ENCODE measurements at regions not wholly inside any gene's neighbourhood (a gene's known extent, or its start where the extent isn't known, plus 50 kb on each side); places are given as distances from the start of the nearest gene placed in this dataset.
"Not testable (repeated sequence)": the region's sequence is repeated elsewhere in the genome, so short reads cannot be mapped to it uniquely, and the experiment has no call there.

DNA sequence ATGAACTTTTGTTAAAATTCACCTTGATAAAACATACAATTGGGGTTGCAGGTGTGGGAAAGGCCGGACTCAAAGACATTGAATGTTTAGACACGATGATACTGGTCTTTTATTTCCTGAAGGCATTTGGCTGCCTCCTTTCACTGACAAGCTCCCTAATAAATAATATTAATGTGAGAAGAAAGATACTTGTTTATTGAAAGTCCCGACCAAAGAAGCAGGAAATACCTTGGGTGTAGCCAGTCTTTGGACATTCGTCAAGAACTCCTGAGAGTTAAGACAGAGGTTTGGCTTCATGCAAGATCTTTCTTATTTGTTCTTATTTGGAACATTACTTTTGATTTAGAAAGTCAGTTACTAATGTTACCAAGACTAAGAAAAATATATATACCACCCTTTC lies 1133.8 kb upstream of the SEL1L start:
- Histone ChIP-seq H3K36me3 (ENCODE audit: control insufficient read depth, insufficient read depth, low read length) (no peaks in the 10 kb centered on the region), H3K27me3 (ENCODE audit: control insufficient read depth, insufficient read depth, low read length) (no peaks in the 10 kb centered on the region), H3K4me3 (ENCODE audit: low read depth, low read length) (no peak overlapping the region)
- TF ChIP-seq, protein P1, sequence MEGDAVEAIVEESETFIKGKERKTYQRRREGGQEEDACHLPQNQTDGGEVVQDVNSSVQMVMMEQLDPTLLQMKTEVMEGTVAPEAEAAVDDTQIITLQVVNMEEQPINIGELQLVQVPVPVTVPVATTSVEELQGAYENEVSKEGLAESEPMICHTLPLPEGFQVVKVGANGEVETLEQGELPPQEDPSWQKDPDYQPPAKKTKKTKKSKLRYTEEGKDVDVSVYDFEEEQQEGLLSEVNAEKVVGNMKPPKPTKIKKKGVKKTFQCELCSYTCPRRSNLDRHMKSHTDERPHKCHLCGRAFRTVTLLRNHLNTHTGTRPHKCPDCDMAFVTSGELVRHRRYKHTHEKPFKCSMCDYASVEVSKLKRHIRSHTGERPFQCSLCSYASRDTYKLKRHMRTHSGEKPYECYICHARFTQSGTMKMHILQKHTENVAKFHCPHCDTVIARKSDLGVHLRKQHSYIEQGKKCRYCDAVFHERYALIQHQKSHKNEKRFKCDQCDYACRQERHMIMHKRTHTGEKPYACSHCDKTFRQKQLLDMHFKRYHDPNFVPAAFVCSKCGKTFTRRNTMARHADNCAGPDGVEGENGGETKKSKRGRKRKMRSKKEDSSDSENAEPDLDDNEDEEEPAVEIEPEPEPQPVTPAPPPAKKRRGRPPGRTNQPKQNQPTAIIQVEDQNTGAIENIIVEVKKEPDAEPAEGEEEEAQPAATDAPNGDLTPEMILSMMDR (IDR thresholded peaks at IDR 0.05; ENCODE audit: insufficient read depth, low read length, severe bottlenecking), result no peak
- DNase-seq (ENCODE audit: low read depth), result peak; percentile 8
- no peak for FAIRE-seq

DNA sequence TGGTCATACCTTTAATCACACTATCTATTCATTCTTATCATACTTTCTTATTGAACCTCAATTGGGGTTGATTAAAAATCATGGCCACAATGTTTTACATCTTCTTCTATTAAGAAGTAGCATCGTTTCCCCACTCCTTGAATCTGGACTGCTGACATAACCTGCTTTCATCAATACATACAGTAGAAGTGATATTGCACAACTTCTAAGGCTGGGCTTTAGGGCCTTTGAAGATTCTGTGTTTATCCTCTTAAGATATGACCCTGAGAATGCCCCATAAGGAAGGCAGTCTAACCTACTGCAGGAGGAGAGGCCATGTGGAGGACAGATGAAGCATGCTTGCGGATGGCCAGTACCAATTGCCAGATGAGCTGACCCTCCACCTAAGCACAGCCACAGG lies 1142.8 kb upstream of the SEL1L start:
- Histone ChIP-seq H3K4me3 (ENCODE audit: low read depth, low read length) (no peak overlapping the region), H3K27me3 (ENCODE audit: control insufficient read depth, insufficient read depth, low read length) (no peaks in the 10 kb centered on the region), H3K36me3 (ENCODE audit: control insufficient read depth, insufficient read depth, low read length) (no peaks in the 10 kb centered on the region)
- FAIRE-seq (no peak), DNase-seq (ENCODE audit: low read depth) (no peak)
- TF ChIP-seq, protein P1 (IDR thresholded peaks at IDR 0.05; ENCODE audit: insufficient read depth, low read length, severe bottlenecking), result no peak

DNA sequence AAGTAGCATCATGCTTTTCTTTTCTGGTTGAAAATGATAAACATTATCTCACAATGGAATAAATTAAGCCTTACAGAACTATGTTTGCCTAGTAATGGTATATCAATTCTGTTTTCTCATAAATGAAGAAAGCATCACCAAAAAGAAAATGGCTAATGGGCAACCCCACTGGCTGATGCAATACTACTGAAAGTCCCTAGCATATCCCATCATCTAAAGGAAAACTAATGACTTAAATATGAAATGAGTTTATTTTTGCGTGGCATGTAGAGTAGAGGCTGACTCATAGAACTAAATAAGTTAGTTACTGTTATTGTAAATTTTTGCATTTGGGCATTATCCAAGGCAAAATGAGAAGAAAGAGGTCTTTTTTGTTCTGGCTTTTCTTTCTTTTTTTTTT lies 1156.3 kb upstream of the SEL1L start:
- Histone ChIP-seq H3K36me3 (ENCODE audit: control insufficient read depth, insufficient read depth, low read length) (no peaks in the 10 kb centered on the region), H3K4me3 (ENCODE audit: low read depth, low read length) (no peak overlapping the region), H3K27me3 (ENCODE audit: control insufficient read depth, insufficient read depth, low read length) (no peaks in the 10 kb centered on the region)
- no peak for DNase-seq (ENCODE audit: low read depth)
- FAIRE-seq, result no peak
- TF ChIP-seq, protein P1 (IDR thresholded peaks at IDR 0.05; ENCODE audit: insufficient read depth, low read length, severe bottlenecking), result no peak

DNA sequence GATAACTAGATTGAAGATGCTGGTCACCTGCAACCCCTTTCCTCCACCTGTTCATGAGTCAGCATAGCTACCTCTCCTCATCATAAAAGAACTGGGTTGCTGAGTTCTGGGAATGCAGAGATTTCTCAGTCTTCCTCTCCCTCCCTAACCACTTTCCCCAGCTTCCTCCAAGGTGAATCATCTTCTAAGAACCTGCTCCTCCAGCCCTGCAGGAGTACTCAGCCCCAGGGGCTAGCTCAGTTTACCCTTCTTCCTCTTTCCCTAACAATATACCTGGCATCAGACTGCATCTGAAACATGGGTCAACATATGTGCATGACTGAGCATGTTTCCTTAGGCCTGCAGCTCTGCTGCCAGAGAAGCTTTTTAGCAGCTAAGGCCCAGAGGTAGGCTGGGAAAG lies 1157.5 kb upstream of the SEL1L start:
- H3K36me3 ChIP-seq (ENCODE audit: control insufficient read depth, insufficient read depth, low read length); H3K27me3 ChIP-seq (ENCODE audit: control insufficient read depth, insufficient read depth, low read length); H3K4me3 ChIP-seq (ENCODE audit: low read depth, low read length): not testable (repeated sequence)
- DNase-seq (ENCODE audit: low read depth) (peak; percentile 91), FAIRE-seq (peak; percentile 99)

DNA sequence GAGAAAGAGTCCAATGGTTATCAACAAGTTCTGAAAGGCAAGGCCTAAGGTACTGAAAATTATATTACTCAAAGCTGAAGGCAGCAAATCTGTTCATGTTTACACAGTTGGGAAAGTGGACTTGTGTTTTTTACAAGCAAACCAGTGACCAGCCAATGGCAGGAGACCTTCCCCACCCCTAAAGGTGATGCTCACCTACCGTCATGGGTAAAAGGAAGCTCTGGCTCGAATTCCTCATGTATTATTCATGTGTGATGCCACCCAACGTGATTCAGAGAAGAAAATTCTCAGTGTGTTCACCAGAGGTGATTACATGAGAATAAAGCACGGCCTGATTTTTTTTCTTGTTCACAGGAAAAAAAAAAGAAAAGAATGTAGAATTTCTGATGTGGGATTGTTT lies 1161.2 kb upstream of the SEL1L start:
- TF ChIP-seq, protein P1 (IDR thresholded peaks at IDR 0.05; ENCODE audit: insufficient read depth, low read length, severe bottlenecking), result no peak
- FAIRE-seq (no peak), DNase-seq (ENCODE audit: low read depth) (peak; percentile 46)
- Histone ChIP-seq H3K36me3 (ENCODE audit: control insufficient read depth, insufficient read depth, low read length) (no peaks in the 10 kb centered on the region), H3K4me3 (ENCODE audit: low read depth, low read length) (no peak overlapping the region), H3K27me3 (ENCODE audit: control insufficient read depth, insufficient read depth, low read length) (no peaks in the 10 kb centered on the region)

DNA sequence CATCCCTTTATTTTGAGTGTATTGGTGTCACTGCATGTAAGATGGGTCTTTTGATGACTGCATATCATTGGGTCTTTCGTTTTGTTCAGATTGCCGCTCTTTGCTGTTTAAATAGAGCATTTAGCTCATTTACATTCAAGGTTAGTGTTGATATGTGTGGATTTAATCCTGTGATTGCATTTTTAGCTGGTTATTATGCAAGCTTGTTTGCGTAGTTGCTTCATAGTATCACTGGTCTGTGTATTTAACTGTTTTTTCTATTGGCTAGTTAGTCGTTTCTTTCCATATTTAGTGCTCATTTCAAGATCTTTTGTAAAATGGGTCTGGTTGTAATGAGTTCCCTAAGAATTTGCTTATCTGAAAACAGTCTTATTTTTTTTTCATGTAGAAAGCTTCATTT lies 1170.6 kb upstream of the SEL1L start:
- no peak for DNase-seq (ENCODE audit: low read depth)
- no peak for FAIRE-seq
- Histone ChIP-seq H3K4me3 (ENCODE audit: low read depth, low read length) (no peak overlapping the region), H3K27me3 (ENCODE audit: control insufficient read depth, insufficient read depth, low read length) (no peaks in the 10 kb centered on the region), H3K36me3 (ENCODE audit: control insufficient read depth, insufficient read depth, low read length) (no peaks in the 10 kb centered on the region)
- TF ChIP-seq, protein P1 (IDR thresholded peaks at IDR 0.05; ENCODE audit: insufficient read depth, low read length, severe bottlenecking), result no peak
